HG03354 (cell line): ENCODE measurements at regions not wholly inside any gene's neighbourhood (a gene's known extent, or its start where the extent isn't known, plus 50 kb on each side); places are given as distances from the start of the nearest gene placed in this dataset.

Experiments
- ATAC-seq: cut with Tn5 transposase; IDR thresholded peaks from one replicate; pipeline ENCODE4 v1.9.1; 2021; ENCODE audit warnings: mild to moderate bottlenecking; ENCODE audit not compliant: unreplicated experiment, poor library complexity, severe bottlenecking

- no peak for ATAC-seq
Measured at GRCh38 chr2:18124116-18124835, 245.8 kb downstream of the KCNS3 start.

- ATAC-seq, result no peak
Measured at GRCh38 chr2:18123577-18123976, 245.1 kb downstream of the KCNS3 start.

GRCh38 chr2:18123211-18123570 lies 244.7 kb downstream of the KCNS3 start:
- no peak for ATAC-seq

- ATAC-seq, result no peak
Measured at GRCh38 chr2:18122544-18123210, 244.2 kb downstream of the KCNS3 start.

- ATAC-seq, result no peak
Measured at GRCh38 chr2:18119883-18120282, 241.4 kb downstream of the KCNS3 start.

- no peak for ATAC-seq
Measured at GRCh38 chr2:18118703-18119102, 240.2 kb downstream of the KCNS3 start.

GRCh38 chr2:18117592-18117991 lies 239.1 kb downstream of the KCNS3 start:
- ATAC-seq, result peak; percentile 94

GRCh38 chr2:18110222-18110621 lies 231.8 kb downstream of the KCNS3 start:
- ATAC-seq, result no peak

- ATAC-seq, result no peak
Measured at GRCh38 chr2:18106841-18107240, 228.4 kb downstream of the KCNS3 start.

GRCh38 chr2:18105929-18106328 lies 227.5 kb downstream of the KCNS3 start:
- no peak for ATAC-seq

- no peak for ATAC-seq
Measured at GRCh38 chr2:18104595-18105224, 226.2 kb downstream of the KCNS3 start.

- ATAC-seq, result no peak
Measured at GRCh38 chr2:18096836-18097405, 218.5 kb downstream of the KCNS3 start.

- ATAC-seq, result no peak
Measured at GRCh38 chr2:18094277-18094676, 215.8 kb downstream of the KCNS3 start.

GRCh38 chr2:18093196-18093595 lies 214.7 kb downstream of the KCNS3 start:
- ATAC-seq, result no peak

GRCh38 chr2:18092760-18093159 lies 214.3 kb downstream of the KCNS3 start:
- no peak for ATAC-seq

- ATAC-seq, result no peak
Measured at GRCh38 chr2:18085593-18085992, 207.1 kb downstream of the KCNS3 start.

- ATAC-seq, result no peak
Measured at GRCh38 chr2:18084376-18084775, 205.9 kb downstream of the KCNS3 start.

- no peak for ATAC-seq
Measured at GRCh38 chr2:18083806-18084205, 205.3 kb downstream of the KCNS3 start.

- ATAC-seq, result no peak
Measured at GRCh38 chr2:18078216-18078615, 199.7 kb downstream of the KCNS3 start.

GRCh38 chr2:18077704-18078103 lies 199.2 kb downstream of the KCNS3 start:
- no peak for ATAC-seq

- no peak for ATAC-seq
Measured at GRCh38 chr2:18077231-18077630, 198.8 kb downstream of the KCNS3 start.
